HEK293T (cell line): ENCODE measurements at regions not wholly inside any gene's neighbourhood (a gene's known extent, or its start where the extent isn't known, plus 50 kb on each side); places are given as distances from the start of the nearest gene placed in this dataset.

Experiments used
- ARNT ChIP-seq: fragments of 450-650 bp; IDR thresholded peaks from 2 replicates; pipeline ENCODE4 v1.6.1; 2017; ENCODE audit warnings: mild to moderate bottlenecking
- BHLHE40 ChIP-seq: fragments of 450-650 bp; IDR thresholded peaks from 2 replicates; pipeline ENCODE4 v1.6.1; 2016; ENCODE audit warnings: mild to moderate bottlenecking, moderate library complexity, borderline replicate concordance
- ELF4 ChIP-seq: fragments of 450-650 bp; IDR thresholded peaks from 2 replicates; pipeline ENCODE4 v1.6.1; 2017; ENCODE audit warnings: antibody characterized with exemption
- FOXA1 ChIP-seq: fragments of 450-650 bp; IDR thresholded peaks from 2 replicates; pipeline ENCODE4 v1.6.1; 2016; ENCODE audit warnings: mild to moderate bottlenecking
- FOXK2 ChIP-seq: fragments of 450-650 bp; IDR thresholded peaks from 2 replicates; pipeline ENCODE4 v1.6.1; 2016; ENCODE audit warnings: mild to moderate bottlenecking
- FOXM1 ChIP-seq: fragments of 450-650 bp; IDR thresholded peaks from 2 replicates; pipeline ENCODE4 v1.6.1; 2017; ENCODE audit warnings: mild to moderate bottlenecking, borderline replicate concordance
- HDGF ChIP-seq: fragments of 450-650 bp; IDR thresholded peaks from 2 replicates; pipeline ENCODE4 v1.6.1; 2017; ENCODE audit warnings: antibody characterized with exemption, borderline replicate concordance
- L3MBTL2 ChIP-seq: fragments of 450-650 bp; conservative IDR thresholded peaks from 2 replicates; pipeline ENCODE4 v1.6.1; 2016; ENCODE audit warnings: mild to moderate bottlenecking
- NFRKB ChIP-seq: fragments of 450-650 bp; IDR thresholded peaks from 2 replicates; pipeline ENCODE4 v1.6.1; 2016; ENCODE audit warnings: mild to moderate bottlenecking, moderate library complexity
- SUZ12 ChIP-seq: fragments of 450-650 bp; IDR thresholded peaks from 2 replicates; pipeline ENCODE4 v1.6.1; 2016; ENCODE audit warnings: mild to moderate bottlenecking
- TARDBP ChIP-seq: fragments of 450-650 bp; IDR thresholded peaks from 2 replicates; pipeline ENCODE4 v1.6.1; 2016
- ZNF384 ChIP-seq: fragments of 450-650 bp; IDR thresholded peaks from 2 replicates; pipeline ENCODE4 v1.6.1; 2016
- TF ChIP-seq, protein P1 (sequence below): fragments of 450-650 bp; IDR thresholded peaks from 2 replicates; pipeline ENCODE4 v1.6.1; 2016

DNA sequence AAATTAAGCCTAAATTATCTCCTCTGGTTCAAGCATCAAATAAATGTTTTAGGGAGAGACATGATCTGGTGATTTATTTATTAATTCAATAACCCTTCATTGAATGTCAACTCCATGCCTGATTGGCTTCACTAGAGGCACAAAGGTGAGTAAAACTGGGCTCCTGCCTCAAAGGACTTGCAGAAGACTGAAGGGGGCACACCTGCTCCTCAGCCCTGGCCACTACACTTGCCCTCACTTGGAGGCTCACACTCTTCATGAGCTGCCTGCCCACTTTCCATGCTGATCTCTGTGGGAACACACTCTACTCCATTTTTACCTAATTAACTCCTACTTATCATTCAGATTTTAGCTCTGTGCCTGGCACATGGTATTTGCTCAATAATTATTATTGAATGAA lies 84.4 kb upstream of the KCNMB2 start:
- TF ChIP-seq L3MBTL2 (no peak), SUZ12 (no peak), FOXA1 (no peak), FOXM1 (no peak), BHLHE40 (no peak), FOXK2 (no peak), ARNT (no peak), HDGF (no peak), NFRKB (no peak), ZNF384 (no peak), ELF4 (no peak), TARDBP (no peak)
- TF ChIP-seq, protein P1, sequence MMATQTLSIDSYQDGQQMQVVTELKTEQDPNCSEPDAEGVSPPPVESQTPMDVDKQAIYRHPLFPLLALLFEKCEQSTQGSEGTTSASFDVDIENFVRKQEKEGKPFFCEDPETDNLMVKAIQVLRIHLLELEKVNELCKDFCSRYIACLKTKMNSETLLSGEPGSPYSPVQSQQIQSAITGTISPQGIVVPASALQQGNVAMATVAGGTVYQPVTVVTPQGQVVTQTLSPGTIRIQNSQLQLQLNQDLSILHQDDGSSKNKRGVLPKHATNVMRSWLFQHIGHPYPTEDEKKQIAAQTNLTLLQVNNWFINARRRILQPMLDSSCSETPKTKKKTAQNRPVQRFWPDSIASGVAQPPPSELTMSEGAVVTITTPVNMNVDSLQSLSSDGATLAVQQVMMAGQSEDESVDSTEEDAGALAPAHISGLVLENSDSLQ = no peak
